Tibial nerve (tissue), 3 donors: ENCODE measurements at regions not wholly inside any gene's neighbourhood (a gene's known extent, or its start where the extent isn't known, plus 50 kb on each side); places are given as distances from the start of the nearest gene placed in this dataset.

Experiments
- POLR2A ChIP-seq, 2 donors: fragments of 450-650 bp; IDR thresholded peaks; one replicate each; pipeline ENCODE4 v1.6.1; 2017; ENCODE audit warnings: antibody characterized with exemption in 2 of 2, mild to moderate bottlenecking in 2 of 2, moderate library complexity in 2 of 2
- TF ChIP-seq, protein P1 (sequence below), 5 experiments: fragments of 200-600 bp in 3 of 5; fragments of 450-650 bp in 2 of 5; sonication (generic) in 3 of 5; IDR thresholded peaks; one replicate each; pipeline ENCODE4 v1.5.1; 2016 to 2019; ENCODE audit warnings: antibody characterized with exemption in 5 of 5, mild to moderate bottlenecking in 3 of 5, moderate library complexity in 2 of 5

DNA sequence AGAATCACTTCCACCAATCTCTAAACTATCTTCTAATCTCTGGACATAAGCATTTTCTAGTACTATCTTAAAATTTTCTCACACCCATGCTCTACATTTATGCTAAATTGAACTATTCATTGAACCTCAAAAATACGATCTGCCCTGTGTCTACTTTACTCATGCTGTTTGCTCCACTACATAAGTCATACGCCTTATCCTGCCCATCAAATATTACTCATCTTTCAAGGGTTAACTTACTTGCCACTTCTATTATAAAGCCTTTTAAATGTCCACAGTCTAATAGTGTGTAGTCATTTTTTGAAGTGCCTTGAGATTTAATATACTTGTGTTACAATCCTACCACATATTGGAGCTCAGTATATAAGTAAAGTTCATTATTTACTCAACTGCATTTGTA lies 727.7 kb upstream of the SLIT2 start:
- TF ChIP-seq POLR2A (IDR thresholded peaks at IDR 0.05), result no peak
- TF ChIP-seq, protein P1, sequence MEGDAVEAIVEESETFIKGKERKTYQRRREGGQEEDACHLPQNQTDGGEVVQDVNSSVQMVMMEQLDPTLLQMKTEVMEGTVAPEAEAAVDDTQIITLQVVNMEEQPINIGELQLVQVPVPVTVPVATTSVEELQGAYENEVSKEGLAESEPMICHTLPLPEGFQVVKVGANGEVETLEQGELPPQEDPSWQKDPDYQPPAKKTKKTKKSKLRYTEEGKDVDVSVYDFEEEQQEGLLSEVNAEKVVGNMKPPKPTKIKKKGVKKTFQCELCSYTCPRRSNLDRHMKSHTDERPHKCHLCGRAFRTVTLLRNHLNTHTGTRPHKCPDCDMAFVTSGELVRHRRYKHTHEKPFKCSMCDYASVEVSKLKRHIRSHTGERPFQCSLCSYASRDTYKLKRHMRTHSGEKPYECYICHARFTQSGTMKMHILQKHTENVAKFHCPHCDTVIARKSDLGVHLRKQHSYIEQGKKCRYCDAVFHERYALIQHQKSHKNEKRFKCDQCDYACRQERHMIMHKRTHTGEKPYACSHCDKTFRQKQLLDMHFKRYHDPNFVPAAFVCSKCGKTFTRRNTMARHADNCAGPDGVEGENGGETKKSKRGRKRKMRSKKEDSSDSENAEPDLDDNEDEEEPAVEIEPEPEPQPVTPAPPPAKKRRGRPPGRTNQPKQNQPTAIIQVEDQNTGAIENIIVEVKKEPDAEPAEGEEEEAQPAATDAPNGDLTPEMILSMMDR (IDR thresholded peaks at IDR 0.05), result no peak
